ENCODE measurements at regions not wholly inside any gene's neighbourhood (a gene's known extent, or its start where the extent isn't known, plus 50 kb on each side); places are given as distances from the start of the nearest gene placed in this dataset.

- no peak for DNase-seq (ENCODE audit: extremely low spot score)
- CTCF ChIA-PET, result no interaction called here
- POLR2A ChIA-PET, result no interaction called here
- TF ChIP-seq ARNT (IDR thresholded peaks at IDR 0.05), result no peak
- no peak for TF ChIP-seq L3MBTL2 (conservative IDR thresholded peaks at IDR 0.05)
- no peak for TF ChIP-seq FOXM1 (IDR thresholded peaks at IDR 0.05; ENCODE audit: borderline replicate concordance)
- TF ChIP-seq ZNF384 (IDR thresholded peaks at IDR 0.05), result no peak
- TF ChIP-seq CTBP1 (IDR thresholded peaks at IDR 0.05; ENCODE audit: borderline replicate concordance), result no peak
- no peak for TF ChIP-seq ELF4 (IDR thresholded peaks at IDR 0.05)
- TF ChIP-seq PKNOX1 (IDR thresholded peaks at IDR 0.05), result no peak
- no peak for TF ChIP-seq LEF1 (IDR thresholded peaks at IDR 0.05; ENCODE audit: borderline replicate concordance)
- no peak for TF ChIP-seq FOXK2 (IDR thresholded peaks at IDR 0.05)
- TF ChIP-seq NFRKB (IDR thresholded peaks at IDR 0.05), result no peak
- TF ChIP-seq TARDBP (IDR thresholded peaks at IDR 0.05), result no peak
- no peak for TF ChIP-seq BHLHE40 (IDR thresholded peaks at IDR 0.05; ENCODE audit: borderline replicate concordance)
- no peak for TF ChIP-seq SUZ12 (IDR thresholded peaks at IDR 0.05)
- no peak for TF ChIP-seq SP1 (IDR thresholded peaks at IDR 0.05)
- TF ChIP-seq HDGF (IDR thresholded peaks at IDR 0.05; ENCODE audit: borderline replicate concordance), result no peak
- no peak for TF ChIP-seq FOXA1 (IDR thresholded peaks at IDR 0.05)
These were observed 880.2 kb downstream of the LTN1 start for GRCh38 chr21:28112511-28112910.

- ChIA-PET POLR2A (no interaction called here), CTCF (no interaction called here)
- no peak for DNase-seq (ENCODE audit: extremely low spot score)
- no peak for TF ChIP-seq LEF1 (IDR thresholded peaks at IDR 0.05; ENCODE audit: borderline replicate concordance)
These were observed 881.5 kb downstream of the LTN1 start for GRCh38 chr21:28111151-28111619.

- CTCF ChIA-PET, result interaction anchor here (0.6 kb wide), 1 partner anchor 1255 kb away, joined by 3 read pairs; no protein-coding TSS in a partner anchor
- POLR2A ChIA-PET, result no interaction called here
These were observed 882.0 kb downstream of the LTN1 start for GRCh38 chr21:28110716-28111115.

GRCh38 chr21:28110074-28110473 is 882.6 kb downstream of the LTN1 start:
- ChIA-PET POLR2A (no interaction called here), CTCF (interaction anchor here (0.6 kb wide), 1 partner anchor 1254 kb away, joined by 3 read pairs; no protein-coding TSS in a partner anchor)
- TF ChIP-seq TARDBP (IDR thresholded peaks at IDR 0.05) (no peak), FOXM1 (IDR thresholded peaks at IDR 0.05; ENCODE audit: borderline replicate concordance) (no peak), SP1 (IDR thresholded peaks at IDR 0.05) (no peak), NFRKB (IDR thresholded peaks at IDR 0.05) (no peak), FOXK2 (IDR thresholded peaks at IDR 0.05) (no peak), ARNT (IDR thresholded peaks at IDR 0.05) (no peak), L3MBTL2 (conservative IDR thresholded peaks at IDR 0.05) (no peak), HDGF (IDR thresholded peaks at IDR 0.05; ENCODE audit: borderline replicate concordance) (no peak), LEF1 (IDR thresholded peaks at IDR 0.05; ENCODE audit: borderline replicate concordance) (no peak)

More at GRCh38 chr21:28110716-28111115, 882.0 kb downstream of the LTN1 start:
- no peak for DNase-seq (ENCODE audit: extremely low spot score)
- TF ChIP-seq FOXK2 (IDR thresholded peaks at IDR 0.05) (no peak), SUZ12 (IDR thresholded peaks at IDR 0.05) (no peak), TARDBP (IDR thresholded peaks at IDR 0.05) (no peak), HDGF (IDR thresholded peaks at IDR 0.05; ENCODE audit: borderline replicate concordance) (no peak), ZNF384 (IDR thresholded peaks at IDR 0.05) (no peak), ELF4 (IDR thresholded peaks at IDR 0.05) (no peak), BHLHE40 (IDR thresholded peaks at IDR 0.05; ENCODE audit: borderline replicate concordance) (no peak), LEF1 (IDR thresholded peaks at IDR 0.05; ENCODE audit: borderline replicate concordance) (no peak), L3MBTL2 (conservative IDR thresholded peaks at IDR 0.05) (no peak), ARNT (IDR thresholded peaks at IDR 0.05) (no peak), FOXM1 (IDR thresholded peaks at IDR 0.05; ENCODE audit: borderline replicate concordance) (no peak), NFRKB (IDR thresholded peaks at IDR 0.05) (no peak), CTBP1 (IDR thresholded peaks at IDR 0.05; ENCODE audit: borderline replicate concordance) (no peak), FOXA1 (IDR thresholded peaks at IDR 0.05) (no peak), SP1 (IDR thresholded peaks at IDR 0.05) (no peak), PKNOX1 (IDR thresholded peaks at IDR 0.05) (no peak)

GRCh38 chr21:28106370-28106890 is 886.2 kb downstream of the LTN1 start:
- ChIA-PET POLR2A (no interaction called here), CTCF (no interaction called here)
- TF ChIP-seq HDGF (IDR thresholded peaks at IDR 0.05; ENCODE audit: borderline replicate concordance) (no peak), PKNOX1 (IDR thresholded peaks at IDR 0.05) (no peak), ARNT (IDR thresholded peaks at IDR 0.05) (no peak), SUZ12 (IDR thresholded peaks at IDR 0.05) (no peak), FOXA1 (IDR thresholded peaks at IDR 0.05) (no peak), ELF4 (IDR thresholded peaks at IDR 0.05) (no peak), LEF1 (IDR thresholded peaks at IDR 0.05; ENCODE audit: borderline replicate concordance) (no peak), TARDBP (IDR thresholded peaks at IDR 0.05) (no peak), NFRKB (IDR thresholded peaks at IDR 0.05) (no peak), SP1 (IDR thresholded peaks at IDR 0.05) (no peak), ZNF384 (IDR thresholded peaks at IDR 0.05) (no peak), FOXM1 (IDR thresholded peaks at IDR 0.05; ENCODE audit: borderline replicate concordance) (no peak), FOXK2 (IDR thresholded peaks at IDR 0.05) (no peak), BHLHE40 (IDR thresholded peaks at IDR 0.05; ENCODE audit: borderline replicate concordance) (no peak)
- no peak for DNase-seq (ENCODE audit: extremely low spot score)

More at GRCh38 chr21:28110074-28110473, 882.6 kb downstream of the LTN1 start:
- DNase-seq (ENCODE audit: extremely low spot score), result no peak

- CTCF ChIA-PET, result no interaction called here
- POLR2A ChIA-PET, result no interaction called here
- TF ChIP-seq L3MBTL2 (conservative IDR thresholded peaks at IDR 0.05), result no peak
- no peak for TF ChIP-seq ZNF384 (IDR thresholded peaks at IDR 0.05)
- no peak for TF ChIP-seq FOXM1 (IDR thresholded peaks at IDR 0.05; ENCODE audit: borderline replicate concordance)
- TF ChIP-seq LEF1 (IDR thresholded peaks at IDR 0.05; ENCODE audit: borderline replicate concordance), result no peak
- no peak for TF ChIP-seq PKNOX1 (IDR thresholded peaks at IDR 0.05)
- no peak for TF ChIP-seq CTBP1 (IDR thresholded peaks at IDR 0.05; ENCODE audit: borderline replicate concordance)
- no peak for TF ChIP-seq TARDBP (IDR thresholded peaks at IDR 0.05)
- TF ChIP-seq FOXK2 (IDR thresholded peaks at IDR 0.05), result no peak
- no peak for TF ChIP-seq BHLHE40 (IDR thresholded peaks at IDR 0.05; ENCODE audit: borderline replicate concordance)
- TF ChIP-seq SUZ12 (IDR thresholded peaks at IDR 0.05), result no peak
- TF ChIP-seq HDGF (IDR thresholded peaks at IDR 0.05; ENCODE audit: borderline replicate concordance), result no peak
- TF ChIP-seq SP1 (IDR thresholded peaks at IDR 0.05), result no peak
- TF ChIP-seq ARNT (IDR thresholded peaks at IDR 0.05), result no peak
- TF ChIP-seq ELF4 (IDR thresholded peaks at IDR 0.05), result no peak
- TF ChIP-seq NFRKB (IDR thresholded peaks at IDR 0.05), result no peak
- no peak for TF ChIP-seq FOXA1 (IDR thresholded peaks at IDR 0.05)
- no peak for DNase-seq (ENCODE audit: extremely low spot score)
These were observed 888.3 kb downstream of the LTN1 start for GRCh38 chr21:28104346-28104745.

Measured in HEK293T (cell line).